ENCODE measurements at regions not wholly inside any gene's neighbourhood (a gene's known extent, or its start where the extent isn't known, plus 50 kb on each side); places are given as distances from the start of the nearest gene placed in this dataset.

DNA sequence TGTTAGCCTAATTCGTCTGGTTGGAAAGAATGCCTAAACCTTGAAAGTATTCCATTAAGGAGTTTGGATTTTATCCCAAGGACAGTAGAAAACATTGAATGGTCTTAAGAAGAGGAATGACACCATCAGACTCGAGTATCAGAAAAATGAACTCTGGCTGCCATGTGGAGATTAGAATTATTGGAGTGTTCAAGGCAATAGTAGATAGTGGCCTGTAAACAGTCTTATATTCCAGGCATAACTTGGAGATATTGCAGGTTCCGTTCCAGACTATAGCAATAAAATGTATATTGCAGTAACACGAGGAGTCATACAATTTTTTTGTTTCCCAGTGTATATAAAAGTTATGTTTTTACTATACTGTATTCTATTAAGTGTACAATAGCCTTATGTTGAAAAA lies 130.9 kb downstream of the GDAP2 start:
- TF ChIP-seq, protein P1, sequence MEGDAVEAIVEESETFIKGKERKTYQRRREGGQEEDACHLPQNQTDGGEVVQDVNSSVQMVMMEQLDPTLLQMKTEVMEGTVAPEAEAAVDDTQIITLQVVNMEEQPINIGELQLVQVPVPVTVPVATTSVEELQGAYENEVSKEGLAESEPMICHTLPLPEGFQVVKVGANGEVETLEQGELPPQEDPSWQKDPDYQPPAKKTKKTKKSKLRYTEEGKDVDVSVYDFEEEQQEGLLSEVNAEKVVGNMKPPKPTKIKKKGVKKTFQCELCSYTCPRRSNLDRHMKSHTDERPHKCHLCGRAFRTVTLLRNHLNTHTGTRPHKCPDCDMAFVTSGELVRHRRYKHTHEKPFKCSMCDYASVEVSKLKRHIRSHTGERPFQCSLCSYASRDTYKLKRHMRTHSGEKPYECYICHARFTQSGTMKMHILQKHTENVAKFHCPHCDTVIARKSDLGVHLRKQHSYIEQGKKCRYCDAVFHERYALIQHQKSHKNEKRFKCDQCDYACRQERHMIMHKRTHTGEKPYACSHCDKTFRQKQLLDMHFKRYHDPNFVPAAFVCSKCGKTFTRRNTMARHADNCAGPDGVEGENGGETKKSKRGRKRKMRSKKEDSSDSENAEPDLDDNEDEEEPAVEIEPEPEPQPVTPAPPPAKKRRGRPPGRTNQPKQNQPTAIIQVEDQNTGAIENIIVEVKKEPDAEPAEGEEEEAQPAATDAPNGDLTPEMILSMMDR (IDR thresholded peaks at IDR 0.05; ENCODE audit: low read length): no peak
- TF ChIP-seq EZH2 (IDR thresholded peaks at IDR 0.05; ENCODE audit: borderline replicate concordance, low read length): no peak
